Central memory CD8-positive, alpha-beta T cell (primary cell): ENCODE measurements at regions not wholly inside any gene's neighbourhood (a gene's known extent, or its start where the extent isn't known, plus 50 kb on each side); places are given as distances from the start of the nearest gene placed in this dataset.

Experiments
- ATAC-seq: fragments of 150-1000 bp; cut with Tn5 transposase; replicated peaks from 2 replicates; pipeline ENCODE4 v1.10.0; 2022; ENCODE audit warnings: mild to moderate bottlenecking, moderate FRiP score, moderate number of reproducible peaks; ENCODE audit not compliant: poor library complexity, severe bottlenecking; ENCODE audit errors: extremely low read depth
- DNase-seq, 2 donors: peaks; one replicate each; pipeline ENCODE4 v3.0.0; 2021; ENCODE audit warnings: low spot score in 2 of 2
- H3K27ac Mint-ChIP-seq: one replicate; pipeline ENCODE4 v1.8.0; 2022; ENCODE audit warnings: low read depth, mild to moderate bottlenecking, moderate library complexity, mixed read lengths
- H3K27me3 Mint-ChIP-seq: one replicate; pipeline ENCODE4 v1.8.0; 2022; ENCODE audit warnings: mixed read lengths
- H3K36me3 Mint-ChIP-seq: one replicate; pipeline ENCODE4 v1.8.0; 2022; ENCODE audit warnings: mild to moderate bottlenecking, moderate library complexity, mixed read lengths; ENCODE audit not compliant: insufficient read depth
- H3K4me1 Mint-ChIP-seq: one replicate; pipeline ENCODE4 v1.8.0; 2022; ENCODE audit warnings: mixed read lengths
- H3K4me3 Mint-ChIP-seq: one replicate; pipeline ENCODE4 v1.8.0; 2022; ENCODE audit warnings: mild to moderate bottlenecking, moderate library complexity, mixed read lengths
- H3K9me3 Mint-ChIP-seq: one replicate; pipeline ENCODE4 v1.8.0; 2022; ENCODE audit warnings: mixed read lengths

- H3K36me3 Mint-ChIP-seq, result no peaks in the 10 kb centered on the region
- H3K4me3 Mint-ChIP-seq, result no peak overlapping the region
- H3K9me3 Mint-ChIP-seq, result no peaks in the 10 kb centered on the region
- H3K27me3 Mint-ChIP-seq, result peaks cover 45% of the 10 kb centered on the region
- ATAC-seq (no peak), DNase-seq (no peak)
- no peaks in the 10 kb centered on the region for H3K4me1 Mint-ChIP-seq
- H3K27ac Mint-ChIP-seq, result no peak overlapping the region
These were observed 51.4 kb upstream of the MAP3K4 start for GRCh38 chr6:160940197-160940596.
